OCI-LY3 (cell line): ENCODE measurements at regions not wholly inside any gene's neighbourhood (a gene's known extent, or its start where the extent isn't known, plus 50 kb on each side); places are given as distances from the start of the nearest gene placed in this dataset.

ENCODE experiments used
- CTCF ChIP-seq: fragments of 200-600, 300-600 bp; sonication (generic); IDR thresholded peaks from 2 replicates; pipeline ENCODE4 v1.5.1; 2014; ENCODE audit warnings: antibody characterized with exemption, low read length, low read depth
- EZH2phosphoT487 ChIP-seq: fragments of 200-600 bp; shearing (Covaris generic); IDR thresholded peaks from 2 replicates; pipeline ENCODE4 v1.6.1; 2018; ENCODE audit warnings: antibody characterized with exemption, mixed run types, low read depth

GRCh38 chr7:43041105-43041504, 71.3 kb upstream of the HECW1 start:
- TF ChIP-seq CTCF (no peak), EZH2phosphoT487 (no peak)
